MCF 10A (cell line): ENCODE measurements at regions not wholly inside any gene's neighbourhood (a gene's known extent, or its start where the extent isn't known, plus 50 kb on each side); places are given as distances from the start of the nearest gene placed in this dataset.

Experiments
- BruUV-seq: library from RNA; stranded (reverse); fragments of 400-500 nt; replicated peaks from 2 replicates; lab custom pipeline; 2021; lab: Mats Ljungman, UMichigan
- CTCF ChIA-PET: fragments of 300-600 bp; sonication (Branson Sonifier 250); formaldehyde crosslinking; extraction: SDS; loops from one replicate; lab custom pipeline; 2021; ENCODE audit warnings: antibody characterized with exemption, inconsistent platforms; lab: Yijun Ruan, JAX
- POLR2A ChIA-PET: fragments of 300-600, 350-650 bp; sonication (Branson Sonifier 250); formaldehyde crosslinking; extraction: SDS; loops from one replicate; lab custom pipeline; 2020; ENCODE audit warnings: antibody characterized with exemption, inconsistent platforms; lab: Yijun Ruan, JAX
- DNase-seq: peaks from one replicate; pipeline ENCODE4 v3.0.0-alpha.2; 2018; ENCODE audit not compliant: unreplicated experiment
- H3K27ac Mint-ChIP-seq: one replicate; pipeline ENCODE4 v1.8.0; 2022; ENCODE audit warnings: mild to moderate bottlenecking, low read depth, mixed read lengths; ENCODE audit not compliant: unreplicated experiment
- H3K27me3 Mint-ChIP-seq: one replicate; pipeline ENCODE4 v1.8.0; 2022; ENCODE audit warnings: mixed read lengths; ENCODE audit not compliant: insufficient read depth, unreplicated experiment
- H3K36me3 Mint-ChIP-seq: one replicate; pipeline ENCODE4 v1.8.0; 2022; ENCODE audit warnings: mild to moderate bottlenecking, moderate library complexity, mixed read lengths; ENCODE audit not compliant: insufficient read depth, unreplicated experiment
- H3K4me1 Mint-ChIP-seq: one replicate; pipeline ENCODE4 v1.8.0; 2022; ENCODE audit warnings: mixed read lengths; ENCODE audit not compliant: insufficient read depth, unreplicated experiment
- H3K4me3 Mint-ChIP-seq: one replicate; pipeline ENCODE4 v1.8.0; 2022; ENCODE audit warnings: mild to moderate bottlenecking, moderate library complexity, mixed read lengths; ENCODE audit not compliant: unreplicated experiment
- H3K9me3 Mint-ChIP-seq: one replicate; pipeline ENCODE4 v1.8.0; 2022; ENCODE audit warnings: mixed read lengths; ENCODE audit not compliant: unreplicated experiment
- intact Hi-C: fragments of 100-400 bp; cut with micrococcal nuclease; formaldehyde crosslinking; loops from 2 replicates; pipeline ENCODE4 v1.14.1; 2022
- TF ChIP-seq, protein P1 (sequence below): fragments of 200-600 bp; IDR thresholded peaks from one replicate; pipeline ENCODE4 v1.8.0; 2022; ENCODE audit warnings: antibody characterized with exemption, mild to moderate bottlenecking; ENCODE audit not compliant: unreplicated experiment

- DNase-seq, result no peak
- Mint-ChIP-seq H3K36me3 (peaks cover 7% of the 10 kb centered on the region), H3K9me3 (no peaks in the 10 kb centered on the region), H3K4me1 (no peaks in the 10 kb centered on the region), H3K4me3 (no peak overlapping the region), H3K27ac (no peak overlapping the region), H3K27me3 (no peaks in the 10 kb centered on the region)
- POLR2A ChIA-PET, result no interaction called here
- intact Hi-C loops, result no loop called here
- TF ChIP-seq, protein P1, sequence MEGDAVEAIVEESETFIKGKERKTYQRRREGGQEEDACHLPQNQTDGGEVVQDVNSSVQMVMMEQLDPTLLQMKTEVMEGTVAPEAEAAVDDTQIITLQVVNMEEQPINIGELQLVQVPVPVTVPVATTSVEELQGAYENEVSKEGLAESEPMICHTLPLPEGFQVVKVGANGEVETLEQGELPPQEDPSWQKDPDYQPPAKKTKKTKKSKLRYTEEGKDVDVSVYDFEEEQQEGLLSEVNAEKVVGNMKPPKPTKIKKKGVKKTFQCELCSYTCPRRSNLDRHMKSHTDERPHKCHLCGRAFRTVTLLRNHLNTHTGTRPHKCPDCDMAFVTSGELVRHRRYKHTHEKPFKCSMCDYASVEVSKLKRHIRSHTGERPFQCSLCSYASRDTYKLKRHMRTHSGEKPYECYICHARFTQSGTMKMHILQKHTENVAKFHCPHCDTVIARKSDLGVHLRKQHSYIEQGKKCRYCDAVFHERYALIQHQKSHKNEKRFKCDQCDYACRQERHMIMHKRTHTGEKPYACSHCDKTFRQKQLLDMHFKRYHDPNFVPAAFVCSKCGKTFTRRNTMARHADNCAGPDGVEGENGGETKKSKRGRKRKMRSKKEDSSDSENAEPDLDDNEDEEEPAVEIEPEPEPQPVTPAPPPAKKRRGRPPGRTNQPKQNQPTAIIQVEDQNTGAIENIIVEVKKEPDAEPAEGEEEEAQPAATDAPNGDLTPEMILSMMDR, result no peak
- BruUV-seq, result no TSS peak
- CTCF ChIA-PET, result no interaction called here
These were observed 254.6 kb upstream of the SOX14 start for GRCh38 chr3:137509354-137510045.

GRCh38 chr3:137511655-137512054, 252.5 kb upstream of the SOX14 start:
- TF ChIP-seq, protein P1, result no peak
- intact Hi-C loops, result no loop called here
- H3K27ac Mint-ChIP-seq, result no peak overlapping the region
- DNase-seq, result no peak
- CTCF ChIA-PET, result no interaction called here
- H3K36me3 Mint-ChIP-seq, result no peaks in the 10 kb centered on the region
- no peaks in the 10 kb centered on the region for H3K27me3 Mint-ChIP-seq
- no TSS peak for BruUV-seq
- POLR2A ChIA-PET, result no interaction called here
- H3K4me1 Mint-ChIP-seq, result no peaks in the 10 kb centered on the region
- no peak overlapping the region for H3K4me3 Mint-ChIP-seq
- H3K9me3 Mint-ChIP-seq, result no peaks in the 10 kb centered on the region

DNA sequence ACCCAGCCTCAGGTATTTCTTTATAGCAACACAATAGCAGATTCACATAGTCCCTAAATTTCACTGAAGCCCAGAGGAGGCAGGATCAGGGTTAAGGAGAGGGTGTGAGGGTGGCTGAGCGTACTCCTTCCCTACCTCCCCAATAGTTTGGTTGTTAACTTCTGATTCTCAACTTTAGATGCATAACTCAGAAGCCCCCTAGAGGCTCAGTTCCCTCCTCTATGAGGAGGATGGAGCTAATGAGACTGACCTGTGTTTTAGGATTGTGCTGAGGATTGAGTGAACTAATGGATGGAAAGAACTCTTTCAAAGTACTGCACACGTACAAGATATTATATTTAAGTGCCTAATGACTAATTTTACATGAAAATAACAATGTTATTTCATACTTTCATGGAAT, 249.3 kb upstream of the SOX14 start:
- no peaks in the 10 kb centered on the region for H3K36me3 Mint-ChIP-seq
- TF ChIP-seq, protein P1, result no peak
- H3K9me3 Mint-ChIP-seq, result no peaks in the 10 kb centered on the region
- no peak for DNase-seq
- POLR2A ChIA-PET, result no interaction called here
- BruUV-seq, result no TSS peak
- no peaks in the 10 kb centered on the region for H3K4me1 Mint-ChIP-seq
- H3K27ac Mint-ChIP-seq, result no peak overlapping the region
- intact Hi-C loops, result no loop called here
- H3K4me3 Mint-ChIP-seq, result no peak overlapping the region
- CTCF ChIA-PET, result no interaction called here
- H3K27me3 Mint-ChIP-seq, result peaks cover 11% of the 10 kb centered on the region

DNA sequence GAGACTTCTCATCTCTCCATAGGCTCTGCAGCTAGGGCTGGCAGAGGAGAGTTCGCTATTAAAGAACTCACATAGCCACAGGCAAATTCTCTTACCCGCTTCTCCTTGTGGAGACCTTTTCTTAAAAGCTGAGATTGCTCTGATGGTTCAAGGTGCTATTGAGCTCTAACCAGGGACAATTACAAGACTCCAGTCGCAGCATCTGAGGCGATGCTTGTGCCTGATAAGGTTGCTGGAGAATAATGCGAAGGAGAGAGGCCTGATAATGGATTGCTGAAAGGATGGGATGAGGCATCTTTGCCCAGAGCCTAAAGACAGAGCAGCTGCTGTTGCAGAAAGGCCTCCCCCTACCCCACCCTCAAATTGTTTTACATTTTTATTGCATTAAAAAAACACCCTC, 244.5 kb upstream of the SOX14 start:
- TF ChIP-seq, protein P1, result no peak
- no TSS peak for BruUV-seq
- H3K4me1 Mint-ChIP-seq, result no peaks in the 10 kb centered on the region
- H3K36me3 Mint-ChIP-seq, result no peaks in the 10 kb centered on the region
- intact Hi-C loops, result no loop called here
- POLR2A ChIA-PET, result no interaction called here
- no peak overlapping the region for H3K4me3 Mint-ChIP-seq
- no peaks in the 10 kb centered on the region for H3K9me3 Mint-ChIP-seq
- CTCF ChIA-PET, result no interaction called here
- H3K27me3 Mint-ChIP-seq, result peaks cover 25% of the 10 kb centered on the region
- no peak for DNase-seq
- H3K27ac Mint-ChIP-seq, result no peak overlapping the region
